Suppressor macrophage treated with lipopolysaccharide for 4 hours (primary cell): ENCODE measurements at regions not wholly inside any gene's neighbourhood (a gene's known extent, or its start where the extent isn't known, plus 50 kb on each side); places are given as distances from the start of the nearest gene placed in this dataset.

Experiments used
- DNase-seq: peaks from one replicate; pipeline ENCODE4 v3.0.0-alpha.2; 2020

DNA sequence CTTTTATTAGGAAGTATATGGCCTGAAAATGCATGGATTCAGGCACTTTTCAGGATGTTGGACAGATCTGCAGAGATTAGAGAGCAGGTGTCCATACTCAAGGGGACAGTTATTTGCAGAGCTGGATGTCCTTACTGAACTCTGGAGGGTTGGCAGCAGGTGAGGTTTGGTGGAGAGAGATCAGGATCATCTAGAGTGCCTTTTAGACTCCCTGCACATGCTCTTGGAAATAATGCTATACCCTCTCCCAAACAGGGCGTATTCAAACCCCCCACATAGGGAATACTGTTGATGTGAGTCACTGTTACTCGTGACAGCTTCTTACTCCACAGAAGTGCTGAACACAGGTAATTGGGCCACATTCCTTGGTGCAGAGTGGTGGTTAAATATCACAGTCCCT, 725.7 kb upstream of the SGCG start:
- DNase-seq: no peak

DNA sequence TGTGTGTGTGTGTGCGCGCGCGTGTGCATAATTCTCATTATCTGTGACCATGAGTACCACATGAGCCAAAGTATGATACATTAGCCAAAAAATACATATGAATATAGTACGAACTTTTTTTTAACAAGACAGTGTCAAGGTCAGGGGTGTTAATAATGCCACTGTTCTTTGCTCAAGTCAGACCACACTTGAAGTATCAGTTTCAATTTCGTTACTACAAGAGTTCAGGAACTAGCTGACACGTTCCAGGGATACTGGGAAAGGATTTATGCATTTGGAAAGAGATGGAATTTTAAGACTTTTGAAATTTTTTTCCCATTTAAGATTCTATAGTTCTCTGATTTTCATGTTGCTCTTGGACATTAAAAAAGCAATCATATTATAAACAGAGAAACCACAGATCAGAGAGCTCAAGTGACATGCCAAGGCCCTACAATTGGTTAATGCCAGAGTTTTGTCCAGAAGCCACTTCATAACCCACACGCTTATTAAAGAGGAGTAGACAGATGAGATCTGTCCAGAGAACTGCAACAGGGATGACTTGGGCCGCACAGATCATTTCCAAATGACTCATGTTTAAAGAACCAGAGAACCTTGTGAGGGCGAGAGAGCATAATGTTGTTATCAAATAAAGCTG, 718.8 kb upstream of the SGCG start:
- DNase-seq: no peak

DNA sequence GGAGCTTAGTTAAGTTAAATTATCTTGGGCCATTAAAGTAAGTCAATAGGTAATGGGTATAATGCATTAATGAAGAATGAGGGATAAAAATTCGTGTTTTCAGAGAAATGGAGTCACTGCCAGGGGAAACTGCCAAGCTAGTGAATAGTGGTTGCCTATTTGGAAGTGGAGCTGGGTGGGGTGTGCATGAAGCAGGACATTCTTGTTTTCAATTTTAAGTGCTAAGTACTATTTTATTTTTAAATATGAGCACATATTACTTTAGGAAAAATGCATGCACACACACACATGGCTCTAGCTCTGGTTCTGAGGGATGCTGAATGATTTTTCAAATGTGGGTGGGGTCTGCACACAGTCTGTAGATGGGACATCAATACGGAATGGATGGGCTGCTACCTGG, 717.7 kb upstream of the SGCG start:
- DNase-seq: no peak

DNA sequence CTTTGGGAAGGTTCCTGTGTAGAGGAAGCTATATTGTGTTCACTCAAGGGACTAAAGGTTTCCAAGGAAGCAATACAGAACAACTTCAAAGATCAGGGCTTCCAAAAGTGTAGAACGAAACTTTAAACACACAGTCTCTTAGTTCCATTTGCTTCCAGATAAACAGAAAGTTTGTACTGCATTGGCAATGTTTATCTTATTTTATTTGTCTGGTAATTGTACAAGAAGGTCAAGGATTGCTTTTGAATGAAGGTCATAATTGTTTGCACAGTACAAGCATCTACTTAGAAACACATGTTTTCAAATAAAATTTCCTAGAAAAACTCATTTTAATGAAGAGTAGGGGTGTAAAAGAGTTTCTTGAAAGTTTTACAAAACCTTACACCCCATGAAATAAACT, 712.7 kb upstream of the SGCG start:
- DNase-seq: no peak

DNA sequence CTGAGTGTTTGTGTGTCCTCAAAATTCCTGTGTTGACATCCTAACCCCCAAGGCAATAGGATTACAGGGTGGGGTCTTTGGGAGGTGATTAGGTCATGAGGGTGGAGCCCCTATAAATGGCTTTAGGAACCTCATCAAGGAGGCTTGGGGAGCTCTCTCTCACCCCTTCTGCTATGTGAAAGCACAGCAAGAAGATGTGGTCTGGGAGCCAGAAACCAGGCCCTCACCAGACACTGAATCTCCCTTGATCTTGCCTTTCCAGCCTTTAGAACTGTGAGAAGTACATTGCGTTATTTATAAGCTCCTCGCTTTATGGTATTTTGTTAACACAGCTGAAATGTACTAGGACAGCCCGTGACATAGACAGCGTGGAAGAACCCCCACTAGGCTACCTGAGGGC, 712.0 kb upstream of the SGCG start:
- no peak for DNase-seq

DNA sequence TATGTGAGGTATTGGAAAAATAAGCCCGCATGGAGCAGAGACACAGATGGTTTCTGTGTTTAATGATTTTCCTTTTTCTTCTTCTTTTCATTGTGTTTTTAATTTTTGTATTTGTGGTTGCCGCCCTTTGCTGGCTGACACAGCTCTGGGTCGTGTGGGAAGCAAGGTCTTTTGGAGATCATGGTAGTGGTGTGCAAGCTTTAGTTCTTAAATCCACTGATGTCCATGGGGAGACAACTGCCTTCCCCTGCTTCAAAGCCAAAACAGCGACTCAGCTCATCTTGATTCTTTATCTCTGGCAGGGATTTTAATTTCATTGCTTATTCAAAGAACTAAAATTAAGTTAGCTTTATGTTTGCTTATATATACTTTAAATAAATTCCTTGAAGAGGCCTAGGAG, 711.3 kb upstream of the SGCG start:
- no peak for DNase-seq

DNA sequence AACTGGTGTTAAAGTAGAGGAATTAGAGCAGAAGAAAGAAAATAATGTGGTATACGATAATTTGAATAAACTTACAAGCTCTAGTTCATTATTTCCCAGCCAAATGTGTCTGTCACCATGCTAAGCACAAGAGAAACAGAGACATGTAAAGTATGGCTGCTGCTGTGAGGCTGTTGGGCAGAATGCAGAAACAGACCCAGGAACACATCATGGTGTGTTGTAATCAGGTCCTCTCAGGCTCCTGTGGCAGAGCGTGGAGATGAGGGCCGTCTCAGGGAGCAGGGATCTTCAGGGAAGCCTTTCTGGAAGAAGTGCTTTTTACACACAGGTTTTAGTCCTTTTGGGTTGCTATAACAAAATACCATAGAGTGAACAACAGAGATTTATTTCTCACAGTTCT, 710.7 kb upstream of the SGCG start:
- DNase-seq: no peak

DNA sequence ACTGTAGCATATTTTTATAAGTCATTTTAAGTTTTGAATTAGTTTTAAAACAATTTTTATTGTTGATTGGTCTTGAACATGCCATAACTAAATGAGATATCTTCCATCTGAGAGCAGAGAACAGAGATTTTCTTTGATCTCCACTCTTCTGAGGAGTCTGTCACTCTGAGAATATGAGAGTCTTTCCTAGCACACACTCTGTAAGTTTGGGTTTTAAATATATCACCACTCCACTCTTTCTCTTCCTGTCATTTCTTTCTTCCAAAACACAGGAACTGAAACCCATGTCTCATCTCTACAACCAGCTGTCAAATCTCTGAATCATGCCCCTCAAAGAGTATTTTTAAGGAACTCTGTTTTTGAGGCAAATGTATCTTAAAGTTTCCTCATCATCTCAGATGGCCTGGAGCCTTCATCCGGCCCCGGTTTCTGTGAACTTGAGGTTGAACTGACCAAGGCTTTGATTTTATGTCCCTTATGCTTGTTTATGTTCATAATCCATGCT, 698.2 kb upstream of the SGCG start:
- DNase-seq: no peak

DNA sequence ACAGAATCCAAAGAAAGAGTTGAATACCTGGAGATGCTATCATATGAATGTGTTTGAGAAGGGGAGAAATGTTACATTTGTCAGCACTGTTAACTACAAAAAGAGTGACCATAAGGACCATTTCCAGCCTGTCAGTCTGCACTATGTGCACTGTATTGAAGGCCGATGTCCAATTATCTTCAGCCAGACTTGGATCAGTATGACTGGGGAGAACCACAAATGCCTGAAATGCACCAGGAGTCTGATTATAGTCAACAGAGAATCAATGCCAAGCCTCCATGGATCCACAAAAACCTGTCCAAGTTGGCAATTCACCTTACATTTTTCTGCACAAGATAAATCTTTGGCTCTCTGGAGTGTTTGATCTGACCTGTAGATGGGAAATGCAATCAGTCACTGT, 697.5 kb upstream of the SGCG start:
- no peak for DNase-seq

DNA sequence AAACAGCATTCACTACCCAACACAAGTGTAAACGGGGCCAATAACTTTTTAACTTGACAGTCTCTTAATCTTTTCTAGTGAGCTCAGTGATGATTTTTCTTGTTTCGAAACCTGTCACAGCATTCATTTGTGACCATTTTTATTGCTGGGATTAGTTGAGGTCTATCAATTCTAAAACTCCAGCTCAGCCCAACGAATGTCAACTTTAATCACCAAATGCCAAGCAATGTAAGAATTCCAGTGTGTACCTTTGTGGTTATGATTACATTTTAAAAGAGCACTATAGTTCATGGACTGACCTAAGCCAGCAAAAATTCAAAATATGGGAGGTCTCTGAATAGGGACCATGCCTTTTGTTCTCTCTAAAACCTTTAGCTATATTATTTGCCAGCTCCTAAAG, 694.3 kb upstream of the SGCG start:
- no peak for DNase-seq

DNA sequence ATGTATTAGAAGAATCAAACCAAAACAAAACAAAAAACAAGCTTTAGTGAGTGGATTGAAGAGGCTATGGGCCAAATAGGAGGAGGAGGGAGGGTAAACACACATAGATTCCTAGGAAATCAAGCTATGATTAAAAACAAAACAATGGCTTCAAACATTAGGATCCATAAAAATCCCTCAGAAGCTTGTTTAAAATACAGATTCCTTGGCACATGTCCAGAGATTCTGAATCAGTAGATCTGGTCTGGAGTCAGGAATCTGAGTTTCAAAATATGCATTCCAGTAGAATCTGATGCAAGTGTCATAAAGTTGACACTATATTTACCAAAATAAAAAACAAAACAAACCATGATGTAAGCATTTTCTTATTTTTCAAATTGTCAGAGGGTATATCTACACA, 692.8 kb upstream of the SGCG start:
- no peak for DNase-seq

DNA sequence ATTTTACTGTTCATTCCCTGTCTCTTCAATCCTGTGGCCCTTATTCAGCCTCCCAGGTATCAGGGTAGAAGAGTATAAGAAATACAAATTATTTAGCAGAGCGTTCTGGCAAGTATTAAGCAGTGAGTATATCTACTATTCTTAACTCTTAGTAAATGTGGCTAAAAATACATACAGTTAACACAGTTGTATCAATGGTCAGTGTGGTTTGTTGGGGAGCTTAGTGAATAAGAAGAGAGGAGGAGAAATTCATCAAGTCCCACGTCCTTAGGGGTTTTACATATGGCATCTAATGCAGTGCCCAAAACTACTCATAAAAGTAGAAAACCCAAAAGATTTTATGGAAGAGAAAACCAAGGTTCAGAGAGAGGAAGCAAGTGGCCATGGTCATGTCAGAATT, 691.0 kb upstream of the SGCG start:
- DNase-seq: no peak

DNA sequence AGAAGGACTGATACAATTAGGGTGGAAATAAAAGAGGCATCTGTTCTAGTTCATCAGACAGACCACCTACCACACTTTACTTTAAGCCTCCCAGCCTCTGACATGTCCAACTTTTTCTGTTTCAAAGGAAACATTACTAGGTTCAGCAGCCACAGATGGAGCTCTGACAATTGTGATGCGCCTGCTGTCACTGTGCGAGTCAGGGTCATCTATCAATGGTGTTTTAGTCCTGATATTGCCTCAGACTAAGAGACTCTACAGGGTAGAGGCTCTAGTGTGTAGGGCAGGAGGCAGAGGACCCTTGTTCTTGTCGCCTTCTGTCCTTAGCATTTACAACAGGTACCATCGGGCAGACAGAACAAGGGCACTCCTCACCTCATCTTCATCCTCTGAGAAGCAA, 685.0 kb upstream of the SGCG start:
- no peak for DNase-seq

DNA sequence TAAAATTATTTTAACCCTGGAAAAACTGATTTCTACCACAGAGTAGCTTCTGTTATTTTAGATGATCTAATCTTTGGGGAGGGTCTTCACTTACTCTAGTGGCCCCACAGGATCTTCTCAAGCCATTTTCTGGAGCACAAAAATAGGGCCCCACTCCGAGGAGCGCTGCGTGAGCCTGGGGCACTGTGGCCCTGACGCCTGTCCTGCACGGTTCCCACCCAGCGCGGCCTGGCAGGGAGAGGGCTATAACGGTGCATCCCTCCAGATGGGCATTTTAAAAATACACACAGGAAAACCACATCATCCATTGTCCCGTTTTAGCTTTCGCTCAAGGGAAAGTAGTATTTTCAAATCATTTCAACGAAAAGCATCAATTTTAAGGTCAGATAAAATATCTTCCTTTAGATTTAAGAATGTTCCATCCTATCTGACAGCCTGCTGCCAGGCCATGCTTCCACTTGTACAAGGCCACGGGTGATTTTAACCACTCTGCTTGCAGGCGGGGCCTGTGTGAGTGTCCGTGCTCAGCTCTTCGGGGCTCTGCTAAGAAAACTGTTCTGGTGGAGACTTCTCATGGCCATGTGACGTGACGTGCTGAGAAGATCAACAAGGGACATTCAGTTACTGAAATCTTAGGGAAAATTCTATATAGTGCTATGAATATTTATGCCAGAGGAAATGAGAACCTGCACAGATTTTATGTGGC, 683.8 kb upstream of the SGCG start:
- no peak for DNase-seq

DNA sequence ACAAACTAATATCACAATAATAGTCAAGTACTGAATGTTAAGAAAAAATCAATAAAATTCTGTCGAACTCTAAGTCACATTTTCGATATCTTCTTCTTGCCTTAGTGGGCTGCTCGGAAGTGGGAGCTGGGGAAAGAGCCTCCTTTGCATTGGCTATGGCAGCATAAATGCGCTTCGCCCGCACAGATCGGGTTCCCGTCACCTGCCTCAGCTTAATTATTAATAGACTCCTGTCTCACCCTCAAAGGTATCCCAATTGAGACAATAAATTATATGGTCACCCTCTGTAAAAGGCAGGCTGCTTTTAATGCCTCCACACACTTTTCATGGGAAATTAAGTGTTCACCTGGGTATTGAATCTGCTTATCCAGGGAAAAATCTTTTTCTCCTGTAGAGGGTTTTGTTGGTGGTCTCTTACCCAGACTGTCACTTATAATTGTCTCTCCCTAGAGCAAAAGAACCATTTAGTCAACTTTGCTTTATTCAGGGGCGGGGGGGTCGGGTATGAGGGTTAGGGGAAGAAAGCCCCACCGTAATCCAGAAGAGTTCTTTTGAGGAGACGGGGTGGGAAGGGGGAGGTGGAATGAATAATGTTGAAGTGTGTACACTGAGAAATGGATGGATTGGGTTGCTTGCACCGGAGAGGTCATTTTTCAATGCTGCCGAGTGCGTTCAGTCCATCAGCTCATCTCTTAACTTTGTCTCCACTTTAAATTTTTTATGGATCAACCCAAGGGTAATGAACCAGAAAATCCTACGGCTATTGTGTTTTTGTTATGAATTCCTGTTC, 682.6 kb upstream of the SGCG start:
- DNase-seq: no peak

DNA sequence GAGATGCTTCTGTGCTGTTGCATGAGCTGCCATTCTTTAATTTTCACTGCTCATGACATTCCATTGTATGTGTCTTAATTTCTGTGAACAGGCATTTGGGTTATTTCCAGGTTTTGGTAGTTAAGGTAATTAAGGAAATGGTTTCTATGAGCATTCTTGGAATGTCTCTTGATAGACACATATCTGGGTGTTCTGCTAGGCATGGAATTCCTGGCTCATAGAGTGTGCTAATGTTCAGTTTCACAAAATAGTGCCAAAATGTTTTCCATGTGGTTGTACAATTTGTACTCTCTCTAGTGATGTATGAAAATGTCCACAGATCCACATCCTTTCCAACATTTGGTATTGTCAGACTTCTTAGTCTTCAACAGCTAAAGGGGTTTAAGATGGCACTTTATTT, 680.9 kb upstream of the SGCG start:
- no peak for DNase-seq

DNA sequence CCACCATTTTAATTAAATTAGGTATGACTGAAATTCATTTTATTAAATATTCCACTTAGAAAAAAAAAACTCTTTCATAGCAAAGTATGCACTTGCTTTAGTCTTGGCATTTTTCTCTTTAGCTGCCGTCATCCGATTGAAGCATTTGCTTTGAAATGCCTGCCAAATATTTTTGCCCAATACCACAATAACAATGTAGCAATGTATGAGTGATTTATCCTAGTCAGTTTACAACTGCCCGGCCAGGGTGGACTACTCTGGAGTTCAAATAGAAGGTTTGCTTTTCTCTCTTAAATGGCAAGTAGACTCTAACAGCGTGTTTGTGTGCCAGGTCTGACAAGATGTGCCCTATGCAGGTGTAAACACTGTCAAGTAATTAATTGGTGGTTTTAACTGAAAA, 675.3 kb upstream of the SGCG start:
- no peak for DNase-seq

DNA sequence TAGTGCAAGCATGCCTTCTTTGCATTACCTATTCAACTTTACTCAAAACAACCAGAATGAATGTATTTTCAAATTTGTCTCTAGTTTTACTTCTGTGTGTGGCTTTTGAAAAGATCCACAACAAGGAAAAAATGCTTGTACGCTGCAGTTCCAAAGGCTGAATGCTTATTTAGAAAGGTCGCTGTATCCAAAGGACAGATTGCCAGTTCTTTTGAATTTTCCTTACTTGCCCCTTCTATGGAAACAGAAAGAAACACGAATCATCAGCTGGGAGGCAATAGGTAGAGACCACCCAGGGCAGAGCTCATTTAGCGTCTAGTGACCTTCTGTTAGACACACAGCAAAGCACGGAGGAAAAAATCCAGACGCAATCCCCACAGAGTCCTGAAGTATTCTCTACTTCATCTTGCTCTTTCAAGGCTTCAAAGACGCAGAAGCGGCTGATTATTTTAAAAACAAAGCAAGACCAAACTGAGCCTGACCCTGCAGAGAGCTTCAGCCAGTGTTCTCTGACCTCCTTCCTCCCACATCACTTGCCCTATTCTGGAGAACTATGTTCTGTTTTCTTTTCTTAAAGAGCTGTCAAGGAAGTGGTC, 674.6 kb upstream of the SGCG start:
- no peak for DNase-seq

DNA sequence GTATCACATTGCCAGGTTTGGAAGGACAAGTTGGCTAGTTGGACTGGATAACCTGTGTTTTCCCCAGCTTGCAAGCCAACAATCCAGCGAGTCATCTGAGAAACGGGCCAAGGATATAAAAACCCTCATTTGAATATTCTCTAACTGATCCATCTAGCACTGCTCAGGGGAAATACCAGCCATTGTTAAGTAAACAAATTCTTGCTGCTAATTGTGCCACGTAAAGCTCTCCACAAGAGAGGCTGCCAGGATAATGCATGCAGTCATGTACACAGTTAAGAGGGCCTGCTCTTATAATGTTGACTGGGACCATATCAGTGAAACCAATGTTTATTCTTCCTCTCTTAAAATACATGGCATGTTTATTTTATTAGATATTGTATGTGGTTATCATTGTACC, 663.2 kb upstream of the SGCG start:
- no peak for DNase-seq

DNA sequence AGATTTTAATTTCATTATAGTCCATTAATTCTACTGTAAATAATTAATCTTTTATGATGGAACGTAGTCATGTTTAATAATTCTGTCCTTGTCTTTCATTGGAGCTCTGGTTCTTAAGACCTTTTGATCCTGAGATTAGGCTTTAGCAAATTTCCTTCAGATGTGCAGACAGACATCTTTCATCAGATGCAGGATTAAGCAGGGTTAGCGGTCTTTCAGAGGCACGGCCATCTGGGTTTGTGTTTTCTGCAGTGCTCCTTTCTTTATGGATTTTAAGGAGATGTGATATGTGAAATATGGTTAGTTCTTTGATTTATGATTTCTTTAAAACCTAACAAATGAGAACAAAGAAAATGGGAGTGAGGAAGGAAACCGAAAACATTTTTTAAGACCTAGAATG, 643.9 kb upstream of the SGCG start:
- DNase-seq: no peak

DNA sequence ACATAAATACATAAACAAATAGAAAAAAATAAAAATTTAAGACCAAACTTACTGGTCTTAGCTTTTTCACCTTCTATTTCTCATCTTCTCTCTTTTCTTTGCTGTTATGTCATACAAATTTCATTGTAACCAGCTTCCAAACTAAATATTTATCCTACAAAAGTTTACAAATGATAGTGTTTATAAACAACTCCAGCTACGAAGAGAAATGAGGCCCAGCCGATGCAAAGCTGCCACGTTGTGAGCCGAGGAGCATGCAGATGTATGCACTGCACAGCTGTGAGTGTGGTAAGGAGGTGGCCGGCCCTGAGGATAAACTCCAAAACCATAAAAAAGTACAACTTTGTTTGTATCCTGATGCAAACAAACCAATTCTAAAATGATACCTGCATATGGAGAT, 642.4 kb upstream of the SGCG start:
- no peak for DNase-seq

DNA sequence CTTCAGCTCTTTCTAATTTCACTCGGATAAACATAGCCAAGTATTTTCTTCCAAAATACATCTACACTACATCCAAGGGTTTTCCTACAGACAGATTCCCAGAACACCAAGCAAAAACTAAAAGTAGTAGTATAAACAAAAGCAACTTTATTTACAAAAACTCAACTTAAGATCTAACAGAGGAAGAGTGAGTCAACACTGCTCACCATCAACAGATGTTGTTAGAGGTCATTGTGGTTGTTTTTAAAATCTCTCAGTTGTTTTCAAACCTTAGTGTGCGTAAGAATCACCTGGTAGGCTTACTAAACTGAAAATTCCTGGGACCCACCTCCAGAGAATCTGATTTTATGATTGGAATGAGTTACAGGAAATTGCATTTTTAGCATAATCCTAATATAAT, 631.7 kb upstream of the SGCG start:
- no peak for DNase-seq

DNA sequence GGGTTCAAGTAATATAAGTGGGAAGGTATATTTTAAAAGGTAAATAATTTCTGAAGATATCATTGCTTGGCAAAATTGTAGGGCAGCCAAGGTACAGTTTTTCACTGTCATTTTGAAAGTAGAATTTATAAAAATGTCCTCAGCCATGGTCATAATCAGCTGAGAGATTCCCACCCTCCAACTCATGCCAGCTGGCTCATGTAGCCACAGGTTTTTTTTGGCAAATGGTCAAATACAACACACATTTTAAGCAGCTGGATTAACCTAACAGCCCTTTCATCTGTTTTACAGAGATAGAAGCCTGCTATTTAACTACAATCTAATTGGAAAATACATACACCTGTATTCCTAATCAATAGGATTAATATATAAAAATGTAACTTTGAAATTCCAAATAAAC, 619.2 kb upstream of the SGCG start:
- DNase-seq: no peak

DNA sequence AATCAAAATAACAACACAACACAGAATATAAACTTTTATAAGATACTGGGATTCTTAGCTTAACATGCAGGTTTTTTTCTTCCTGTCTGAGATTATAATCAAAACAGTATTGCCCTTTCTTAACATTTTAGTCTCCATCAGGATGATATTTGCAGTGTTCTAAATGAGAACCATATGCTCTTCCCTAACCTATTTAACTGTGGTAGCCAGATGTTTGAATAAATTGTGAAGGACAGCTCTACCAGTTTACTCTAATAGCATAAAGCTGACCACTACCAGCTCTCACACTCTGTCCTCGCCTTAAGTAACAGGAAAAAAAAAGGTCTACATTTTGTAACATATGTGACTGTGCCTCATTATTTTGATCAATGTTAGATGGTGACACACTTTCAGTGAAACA, 618.7 kb upstream of the SGCG start:
- DNase-seq: no peak
